ENCODE measurements at regions not wholly inside any gene's neighbourhood (a gene's known extent, or its start where the extent isn't known, plus 50 kb on each side); places are given as distances from the start of the nearest gene placed in this dataset.

DNA sequence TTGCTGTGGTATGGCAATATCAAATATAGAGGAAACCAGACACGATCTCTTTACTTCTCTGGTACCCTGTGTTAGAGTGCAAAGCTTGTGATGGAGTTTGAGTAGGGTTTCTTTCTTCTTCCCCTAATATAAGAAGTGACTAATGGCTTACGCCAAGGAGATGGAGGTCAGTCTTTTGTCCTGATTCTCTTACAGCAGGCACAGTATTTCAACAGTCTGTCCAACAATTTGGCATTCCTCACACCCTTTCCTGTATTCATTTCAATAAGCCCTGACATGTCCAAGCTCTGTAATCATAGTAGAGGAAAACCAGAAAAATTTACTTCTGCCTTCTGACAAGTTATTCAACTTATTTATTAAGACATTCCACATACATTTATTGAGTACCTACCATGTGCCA is 546.2 kb downstream of the TMEM135 start (continued):
- TF ChIP-seq EZH2 (IDR thresholded peaks at IDR 0.05; ENCODE audit: low read depth, low read length, severe bottlenecking), result no peak
- no peak for TF ChIP-seq BCL11A (IDR thresholded peaks at IDR 0.05; ENCODE audit: low read depth in 2 of 2, low read length in 2 of 2)
- TF ChIP-seq, protein P1, sequence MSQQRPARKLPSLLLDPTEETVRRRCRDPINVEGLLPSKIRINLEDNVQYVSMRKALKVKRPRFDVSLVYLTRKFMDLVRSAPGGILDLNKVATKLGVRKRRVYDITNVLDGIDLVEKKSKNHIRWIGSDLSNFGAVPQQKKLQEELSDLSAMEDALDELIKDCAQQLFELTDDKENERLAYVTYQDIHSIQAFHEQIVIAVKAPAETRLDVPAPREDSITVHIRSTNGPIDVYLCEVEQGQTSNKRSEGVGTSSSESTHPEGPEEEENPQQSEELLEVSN (IDR thresholded peaks at IDR 0.05), result no peak
- no peak for TF ChIP-seq POLR2A (IDR thresholded peaks at IDR 0.05; ENCODE audit: control extremely low read depth in 1 of 2, low read depth in 2 of 2, low read length in 2 of 2)
- TF ChIP-seq, protein P2, sequence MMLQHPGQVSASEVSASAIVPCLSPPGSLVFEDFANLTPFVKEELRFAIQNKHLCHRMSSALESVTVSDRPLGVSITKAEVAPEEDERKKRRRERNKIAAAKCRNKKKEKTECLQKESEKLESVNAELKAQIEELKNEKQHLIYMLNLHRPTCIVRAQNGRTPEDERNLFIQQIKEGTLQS (IDR thresholded peaks at IDR 0.05; ENCODE audit: insufficient read depth, low read depth, low read length), result no peak
